Thyroid gland (tissue), 4 donors: ENCODE measurements at regions not wholly inside any gene's neighbourhood (a gene's known extent, or its start where the extent isn't known, plus 50 kb on each side); places are given as distances from the start of the nearest gene placed in this dataset.

Experiments
- DNase-seq, 2 donors: peaks; one replicate each; pipeline ENCODE4 v3.0.0-alpha.2; 2019
- H3K27ac ChIP-seq, 3 donors: fragments of 200-600 bp; sonication (generic); 1 replicate in 2 of 3; 2 replicates in 1 of 3; pipeline ENCODE4 v1.5.1; 2016 to 2019; ENCODE audit warnings: mild to moderate bottlenecking in 1 of 3, moderate library complexity in 1 of 3
- H3K27me3 ChIP-seq: fragments of 200-600 bp; sonication (generic); one replicate; pipeline ENCODE4 v1.5.1; 2019
- H3K36me3 ChIP-seq, 2 donors: fragments of 200-600 bp; sonication (generic); one replicate each; pipeline ENCODE4 v1.5.1; 2016 to 2019
- H3K4me1 ChIP-seq, 2 donors: fragments of 200-600 bp; sonication (generic); one replicate each; pipeline ENCODE4 v1.5.1; 2017 to 2019
- H3K4me3 ChIP-seq, 3 donors: fragments of 200-600 bp; sonication (generic); replicated peaks in 1 of 3; 1 replicate in 2 of 3; 2 replicates in 1 of 3; pipeline ENCODE4 v1.5.1; 2016; ENCODE audit warnings: mild to moderate bottlenecking in 1 of 3
- H3K9me3 ChIP-seq: fragments of 200-600 bp; sonication (generic); one replicate; pipeline ENCODE4 v1.5.1; 2017
- POLR2A ChIP-seq, 2 donors: fragments of 450-650 bp; IDR thresholded peaks; one replicate each; pipeline ENCODE4 v1.6.1; 2017; ENCODE audit warnings: antibody characterized with exemption in 2 of 2, mild to moderate bottlenecking in 2 of 2, moderate library complexity in 1 of 2
- WGBS, 2 donors: methylation state at CpG; one replicate each; pipeline ENCODE4 v1.1.5; 2017; 5-methylcytosine and 5-hydroxymethylcytosine counted together
- intact Hi-C: fragments of 100-400 bp; cut with DNase I; formaldehyde crosslinking; loops from one replicate; pipeline ENCODE4 v1.15.1; 2023
- TF ChIP-seq, protein P1 (sequence below), 6 experiments: fragments of 200-600 bp in 3 of 6; fragments of 450-650 bp in 3 of 6; sonication (generic) in 3 of 6; IDR thresholded peaks; one replicate each; pipeline ENCODE4 v1.5.1; 2016 to 2019; ENCODE audit warnings: antibody characterized with exemption in 6 of 6, mild to moderate bottlenecking in 2 of 6, inconsistent platforms in 1 of 6, moderate library complexity in 1 of 6

GRCh38 chr7:142503036-142503435, 245.2 kb upstream of the PRSS58 start:
- Histone ChIP-seq H3K9me3 (no peaks in the 10 kb centered on the region), H3K27ac (no peak overlapping the region), H3K36me3 (no peaks in the 10 kb centered on the region), H3K4me3 (no peak overlapping the region), H3K27me3 (no peaks in the 10 kb centered on the region), H3K4me1 (no peaks in the 10 kb centered on the region)
- 79 to 80% methylated on average over 6 of the region's 6 CpGs for WGBS, 2 donors
- intact Hi-C loops, result no loop called here
- no peak for DNase-seq
- TF ChIP-seq, protein P1, sequence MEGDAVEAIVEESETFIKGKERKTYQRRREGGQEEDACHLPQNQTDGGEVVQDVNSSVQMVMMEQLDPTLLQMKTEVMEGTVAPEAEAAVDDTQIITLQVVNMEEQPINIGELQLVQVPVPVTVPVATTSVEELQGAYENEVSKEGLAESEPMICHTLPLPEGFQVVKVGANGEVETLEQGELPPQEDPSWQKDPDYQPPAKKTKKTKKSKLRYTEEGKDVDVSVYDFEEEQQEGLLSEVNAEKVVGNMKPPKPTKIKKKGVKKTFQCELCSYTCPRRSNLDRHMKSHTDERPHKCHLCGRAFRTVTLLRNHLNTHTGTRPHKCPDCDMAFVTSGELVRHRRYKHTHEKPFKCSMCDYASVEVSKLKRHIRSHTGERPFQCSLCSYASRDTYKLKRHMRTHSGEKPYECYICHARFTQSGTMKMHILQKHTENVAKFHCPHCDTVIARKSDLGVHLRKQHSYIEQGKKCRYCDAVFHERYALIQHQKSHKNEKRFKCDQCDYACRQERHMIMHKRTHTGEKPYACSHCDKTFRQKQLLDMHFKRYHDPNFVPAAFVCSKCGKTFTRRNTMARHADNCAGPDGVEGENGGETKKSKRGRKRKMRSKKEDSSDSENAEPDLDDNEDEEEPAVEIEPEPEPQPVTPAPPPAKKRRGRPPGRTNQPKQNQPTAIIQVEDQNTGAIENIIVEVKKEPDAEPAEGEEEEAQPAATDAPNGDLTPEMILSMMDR (IDR thresholded peaks at IDR 0.05), result no peak
- TF ChIP-seq POLR2A (IDR thresholded peaks at IDR 0.05), result no peak

- H3K36me3 ChIP-seq, result no peaks in the 10 kb centered on the region
- peaks cover 0 to 4% of the 10 kb centered on the region in 2 donors for H3K4me1 ChIP-seq
- DNase-seq, result no peak
- H3K27ac ChIP-seq, result no peak overlapping the region
- no peaks in the 10 kb centered on the region for H3K27me3 ChIP-seq
- WGBS, 2 donors, result 58 to 62% methylated on average over 1 of the region's 1 CpG
- no peaks in the 10 kb centered on the region for H3K9me3 ChIP-seq
- intact Hi-C loops, result no loop called here
- TF ChIP-seq, protein P1 (IDR thresholded peaks at IDR 0.05), result no peak
- TF ChIP-seq POLR2A (IDR thresholded peaks at IDR 0.05), result no peak
- no peak overlapping the region for H3K4me3 ChIP-seq
Measured at GRCh38 chr7:142501434-142501833, 243.6 kb upstream of the PRSS58 start.

DNA sequence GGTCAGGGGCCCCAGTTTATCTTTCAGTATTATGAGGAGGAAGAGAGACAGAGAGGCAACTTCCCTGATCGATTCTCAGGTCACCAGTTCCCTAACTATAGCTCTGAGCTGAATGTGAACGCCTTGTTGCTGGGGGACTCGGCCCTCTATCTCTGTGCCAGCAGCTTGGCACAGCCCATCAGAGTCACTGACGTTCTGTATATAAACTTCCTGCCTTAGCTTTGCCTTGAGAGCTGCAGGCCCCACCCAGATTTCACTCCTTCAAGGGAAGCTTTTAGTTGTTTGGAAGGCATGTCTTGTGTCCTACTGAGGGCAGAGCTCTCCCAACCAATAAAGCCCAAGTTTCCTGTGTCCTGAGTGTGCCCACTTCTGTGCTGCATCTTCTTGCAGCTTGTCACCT, 242.5 kb upstream of the PRSS58 start:
- no peak overlapping the region for H3K4me3 ChIP-seq
- intact Hi-C loops, result no loop called here
- 29 to 48% methylated on average over 1 to 4 of the region's 4 CpGs for WGBS, 2 donors

GRCh38 chr7:142499635-142500034, 241.8 kb upstream of the PRSS58 start:
- intact Hi-C loops, result no loop called here
- Histone ChIP-seq H3K36me3 (no peaks in the 10 kb centered on the region), H3K4me3 (no peak overlapping the region), H3K27ac (no peak overlapping the region), H3K4me1 (peaks cover 0 to 4% of the 10 kb centered on the region in 2 donors), H3K27me3 (no peaks in the 10 kb centered on the region), H3K9me3 (no peaks in the 10 kb centered on the region)
- TF ChIP-seq POLR2A (IDR thresholded peaks at IDR 0.05), result no peak
- TF ChIP-seq, protein P1 (IDR thresholded peaks at IDR 0.05), result no peak
- 75 to 83% methylated on average over 4 of the region's 4 CpGs for WGBS, 2 donors
- no peak for DNase-seq

More for the DNA sequence above, 242.5 kb upstream of the PRSS58 start:
- Histone ChIP-seq H3K9me3 (no peaks in the 10 kb centered on the region), H3K4me1 (peaks cover 0 to 4% of the 10 kb centered on the region in 2 donors), H3K36me3 (no peaks in the 10 kb centered on the region), H3K27ac (no peak overlapping the region), H3K27me3 (no peaks in the 10 kb centered on the region)
- TF ChIP-seq, protein P1 (IDR thresholded peaks at IDR 0.05), result no peak
- no peak for TF ChIP-seq POLR2A (IDR thresholded peaks at IDR 0.05)
- DNase-seq, result no peak

- 89 to 90% methylated on average over 1 of the region's 1 CpG for WGBS, 2 donors
- H3K9me3 ChIP-seq, result no peaks in the 10 kb centered on the region
- intact Hi-C loops, result no loop called here
Measured at GRCh38 chr7:142498364-142498763, 240.5 kb upstream of the PRSS58 start.

More at GRCh38 chr7:142498364-142498763, 240.5 kb upstream of the PRSS58 start:
- Histone ChIP-seq H3K27ac (no peak overlapping the region), H3K27me3 (no peaks in the 10 kb centered on the region), H3K36me3 (no peaks in the 10 kb centered on the region), H3K4me3 (no peak overlapping the region), H3K4me1 (peaks cover 0 to 4% of the 10 kb centered on the region in 2 donors)
- DNase-seq, result no peak
- TF ChIP-seq POLR2A (IDR thresholded peaks at IDR 0.05), result no peak
- TF ChIP-seq, protein P1 (IDR thresholded peaks at IDR 0.05), result no peak
